ENCODE measurements at regions not wholly inside any gene's neighbourhood (a gene's known extent, or its start where the extent isn't known, plus 50 kb on each side); places are given as distances from the start of the nearest gene placed in this dataset.

- TF ChIP-seq CTCF (IDR thresholded peaks at IDR 0.05) = no peak
- no peak for DNase-seq (ENCODE audit: low spot score)
- no peak for ATAC-seq (ENCODE audit: low FRiP score)
Observed at GRCh38 chr20:17884307-17885003, 84.1 kb downstream of the SNX5 start.

GRCh38 chr20:17883592-17884306 lies 84.8 kb downstream of the SNX5 start:
- no peak for DNase-seq (ENCODE audit: low spot score)

GRCh38 chr20:17882834-17883591 lies 85.6 kb downstream of the SNX5 start:
- ATAC-seq (ENCODE audit: low FRiP score) = no peak
- no peak for TF ChIP-seq CTCF (IDR thresholded peaks at IDR 0.05)
- DNase-seq (ENCODE audit: low spot score) = no peak

More at GRCh38 chr20:17883592-17884306, 84.8 kb downstream of the SNX5 start:
- TF ChIP-seq CTCF (IDR thresholded peaks at IDR 0.05) = no peak
- ATAC-seq (ENCODE audit: low FRiP score) = no peak

- TF ChIP-seq CTCF (IDR thresholded peaks at IDR 0.05) = no peak
- DNase-seq (ENCODE audit: low spot score) = no peak
- no peak for ATAC-seq (ENCODE audit: low FRiP score)
Observed at GRCh38 chr20:17882065-17882833, 86.3 kb downstream of the SNX5 start.

GRCh38 chr20:17881741-17882064 lies 86.9 kb downstream of the SNX5 start:
- no peak for TF ChIP-seq CTCF (IDR thresholded peaks at IDR 0.05)
- ATAC-seq (ENCODE audit: low FRiP score) = no peak
- DNase-seq (ENCODE audit: low spot score) = no peak

GRCh38 chr20:17878912-17879602 lies 89.5 kb downstream of the SNX5 start:
- TF ChIP-seq CTCF (IDR thresholded peaks at IDR 0.05) = no peak
- no peak for DNase-seq (ENCODE audit: low spot score)
- no peak for ATAC-seq (ENCODE audit: low FRiP score)
